ENCODE measurements at regions not wholly inside any gene's neighbourhood (a gene's known extent, or its start where the extent isn't known, plus 50 kb on each side); places are given as distances from the start of the nearest gene placed in this dataset.

- TF ChIP-seq, protein P1, sequence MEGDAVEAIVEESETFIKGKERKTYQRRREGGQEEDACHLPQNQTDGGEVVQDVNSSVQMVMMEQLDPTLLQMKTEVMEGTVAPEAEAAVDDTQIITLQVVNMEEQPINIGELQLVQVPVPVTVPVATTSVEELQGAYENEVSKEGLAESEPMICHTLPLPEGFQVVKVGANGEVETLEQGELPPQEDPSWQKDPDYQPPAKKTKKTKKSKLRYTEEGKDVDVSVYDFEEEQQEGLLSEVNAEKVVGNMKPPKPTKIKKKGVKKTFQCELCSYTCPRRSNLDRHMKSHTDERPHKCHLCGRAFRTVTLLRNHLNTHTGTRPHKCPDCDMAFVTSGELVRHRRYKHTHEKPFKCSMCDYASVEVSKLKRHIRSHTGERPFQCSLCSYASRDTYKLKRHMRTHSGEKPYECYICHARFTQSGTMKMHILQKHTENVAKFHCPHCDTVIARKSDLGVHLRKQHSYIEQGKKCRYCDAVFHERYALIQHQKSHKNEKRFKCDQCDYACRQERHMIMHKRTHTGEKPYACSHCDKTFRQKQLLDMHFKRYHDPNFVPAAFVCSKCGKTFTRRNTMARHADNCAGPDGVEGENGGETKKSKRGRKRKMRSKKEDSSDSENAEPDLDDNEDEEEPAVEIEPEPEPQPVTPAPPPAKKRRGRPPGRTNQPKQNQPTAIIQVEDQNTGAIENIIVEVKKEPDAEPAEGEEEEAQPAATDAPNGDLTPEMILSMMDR (IDR thresholded peaks at IDR 0.05; ENCODE audit: insufficient read depth, low read length, poor library complexity, severe bottlenecking), result no peak
- TF ChIP-seq EZH2phosphoT487 (conservative IDR thresholded peaks at IDR 0.05; ENCODE audit: low read length), result no peak
These were observed 132.0 kb upstream of the PRDM1 start for GRCh38 chr6:105954148-105954547.
